Thyroid gland (tissue), 4 donors: ENCODE measurements at regions not wholly inside any gene's neighbourhood (a gene's known extent, or its start where the extent isn't known, plus 50 kb on each side); places are given as distances from the start of the nearest gene placed in this dataset.

Experiments
- DNase-seq, 2 donors: peaks; one replicate each; pipeline ENCODE4 v3.0.0-alpha.2; 2019
- H3K27ac ChIP-seq, 3 donors: fragments of 200-600 bp; sonication (generic); 1 replicate in 2 of 3; 2 replicates in 1 of 3; pipeline ENCODE4 v1.5.1; 2016 to 2019; ENCODE audit warnings: mild to moderate bottlenecking in 1 of 3, moderate library complexity in 1 of 3
- H3K27me3 ChIP-seq: fragments of 200-600 bp; sonication (generic); one replicate; pipeline ENCODE4 v1.5.1; 2019
- H3K36me3 ChIP-seq, 2 donors: fragments of 200-600 bp; sonication (generic); one replicate each; pipeline ENCODE4 v1.5.1; 2016 to 2019
- H3K4me1 ChIP-seq, 2 donors: fragments of 200-600 bp; sonication (generic); one replicate each; pipeline ENCODE4 v1.5.1; 2017 to 2019
- H3K4me3 ChIP-seq, 3 donors: fragments of 200-600 bp; sonication (generic); replicated peaks in 1 of 3; 1 replicate in 2 of 3; 2 replicates in 1 of 3; pipeline ENCODE4 v1.5.1; 2016; ENCODE audit warnings: mild to moderate bottlenecking in 1 of 3
- H3K9me3 ChIP-seq: fragments of 200-600 bp; sonication (generic); one replicate; pipeline ENCODE4 v1.5.1; 2017
- POLR2A ChIP-seq, 2 donors: fragments of 450-650 bp; IDR thresholded peaks; one replicate each; pipeline ENCODE4 v1.6.1; 2017; ENCODE audit warnings: antibody characterized with exemption in 2 of 2, mild to moderate bottlenecking in 2 of 2, moderate library complexity in 1 of 2
- WGBS, 2 donors: methylation state at CpG; one replicate each; pipeline ENCODE4 v1.1.5; 2017; 5-methylcytosine and 5-hydroxymethylcytosine counted together
- intact Hi-C: fragments of 100-400 bp; cut with DNase I; formaldehyde crosslinking; loops from one replicate; pipeline ENCODE4 v1.15.1; 2023
- TF ChIP-seq, protein P1 (sequence below), 6 experiments: fragments of 200-600 bp in 3 of 6; fragments of 450-650 bp in 3 of 6; sonication (generic) in 3 of 6; IDR thresholded peaks; one replicate each; pipeline ENCODE4 v1.5.1; 2016 to 2019; ENCODE audit warnings: antibody characterized with exemption in 6 of 6, mild to moderate bottlenecking in 2 of 6, inconsistent platforms in 1 of 6, moderate library complexity in 1 of 6

DNA sequence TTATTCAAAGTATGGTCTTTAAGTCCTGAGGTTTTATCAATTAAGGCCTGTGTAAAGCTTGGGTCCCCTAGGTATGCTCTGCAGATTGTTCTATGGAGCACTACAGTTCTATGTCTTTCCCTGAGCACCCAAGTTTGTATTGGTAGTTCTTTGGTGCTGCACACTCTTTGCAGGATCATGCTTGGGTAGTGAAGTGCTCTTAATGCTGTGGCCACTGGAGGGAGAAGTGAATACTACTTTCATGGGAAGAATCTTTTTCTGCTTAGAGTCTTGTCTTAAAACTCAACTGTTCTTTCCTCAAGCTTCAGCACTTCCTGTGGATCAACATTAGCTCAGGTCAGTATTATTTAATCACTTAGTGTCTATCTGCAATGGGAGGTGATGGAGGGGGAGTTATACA, 93.6 kb upstream of the CFAP20DC start:
- intact Hi-C loops: no loop called here
- Histone ChIP-seq H3K36me3 (no peaks in the 10 kb centered on the region), H3K4me3 (no peak overlapping the region), H3K27ac (no peak overlapping the region), H3K27me3 (no peaks in the 10 kb centered on the region), H3K9me3 (no peaks in the 10 kb centered on the region), H3K4me1 (no peaks in the 10 kb centered on the region)
- TF ChIP-seq, protein P1, sequence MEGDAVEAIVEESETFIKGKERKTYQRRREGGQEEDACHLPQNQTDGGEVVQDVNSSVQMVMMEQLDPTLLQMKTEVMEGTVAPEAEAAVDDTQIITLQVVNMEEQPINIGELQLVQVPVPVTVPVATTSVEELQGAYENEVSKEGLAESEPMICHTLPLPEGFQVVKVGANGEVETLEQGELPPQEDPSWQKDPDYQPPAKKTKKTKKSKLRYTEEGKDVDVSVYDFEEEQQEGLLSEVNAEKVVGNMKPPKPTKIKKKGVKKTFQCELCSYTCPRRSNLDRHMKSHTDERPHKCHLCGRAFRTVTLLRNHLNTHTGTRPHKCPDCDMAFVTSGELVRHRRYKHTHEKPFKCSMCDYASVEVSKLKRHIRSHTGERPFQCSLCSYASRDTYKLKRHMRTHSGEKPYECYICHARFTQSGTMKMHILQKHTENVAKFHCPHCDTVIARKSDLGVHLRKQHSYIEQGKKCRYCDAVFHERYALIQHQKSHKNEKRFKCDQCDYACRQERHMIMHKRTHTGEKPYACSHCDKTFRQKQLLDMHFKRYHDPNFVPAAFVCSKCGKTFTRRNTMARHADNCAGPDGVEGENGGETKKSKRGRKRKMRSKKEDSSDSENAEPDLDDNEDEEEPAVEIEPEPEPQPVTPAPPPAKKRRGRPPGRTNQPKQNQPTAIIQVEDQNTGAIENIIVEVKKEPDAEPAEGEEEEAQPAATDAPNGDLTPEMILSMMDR (IDR thresholded peaks at IDR 0.05): no peak
- no peak for TF ChIP-seq POLR2A (IDR thresholded peaks at IDR 0.05)
- no peak for DNase-seq

DNA sequence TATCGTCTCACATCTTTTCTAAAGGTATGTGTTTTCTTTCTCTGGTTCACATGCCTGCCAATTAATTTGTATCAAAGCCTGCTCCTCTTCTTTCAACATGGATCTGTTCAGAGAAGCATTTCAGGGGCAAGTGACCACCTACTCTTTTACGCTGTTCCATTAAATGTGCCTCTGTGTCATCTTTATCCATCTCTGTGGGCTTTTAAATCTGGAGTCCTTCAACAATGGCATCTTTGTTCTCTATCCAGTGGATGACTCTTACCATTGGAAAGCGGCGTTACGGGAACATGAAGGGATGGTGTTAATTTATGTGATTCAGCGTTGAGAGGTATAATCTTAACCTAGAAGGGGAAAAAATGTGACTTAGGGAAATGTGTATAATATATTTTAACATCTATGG, 92.7 kb upstream of the CFAP20DC start:
- no peak for DNase-seq
- Histone ChIP-seq H3K36me3 (no peaks in the 10 kb centered on the region), H3K27me3 (no peaks in the 10 kb centered on the region), H3K4me1 (no peaks in the 10 kb centered on the region), H3K4me3 (no peak overlapping the region), H3K9me3 (no peaks in the 10 kb centered on the region), H3K27ac (no peak overlapping the region)
- no peak for TF ChIP-seq POLR2A (IDR thresholded peaks at IDR 0.05)
- TF ChIP-seq, protein P1 (IDR thresholded peaks at IDR 0.05): no peak
- intact Hi-C loops: no loop called here
- 87 to 89% methylated on average over 6 of the region's 6 CpGs for WGBS, 2 donors

DNA sequence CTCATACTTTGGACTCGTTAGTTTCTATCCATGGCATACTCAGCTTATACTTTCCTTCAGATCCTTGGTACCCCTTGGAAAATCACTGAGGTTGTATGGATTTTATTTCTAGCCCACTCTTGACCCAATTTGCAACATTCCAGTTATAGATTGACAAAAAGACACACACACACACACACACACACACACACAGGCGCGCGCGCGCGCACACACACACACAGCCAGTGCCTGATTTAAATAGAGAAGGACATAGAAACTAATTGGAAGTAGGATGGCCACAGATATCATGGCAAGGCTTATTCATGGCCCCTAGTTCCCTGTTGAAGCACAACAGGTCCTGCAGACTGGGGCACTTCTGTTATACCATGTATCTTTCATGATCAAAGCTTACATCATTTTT, 89.1 kb upstream of the CFAP20DC start:
- no peak for DNase-seq
- intact Hi-C loops: no loop called here
- no peak overlapping the region for H3K4me3 ChIP-seq
- no peaks in the 10 kb centered on the region for H3K36me3 ChIP-seq
- no peaks in the 10 kb centered on the region for H3K4me1 ChIP-seq
- TF ChIP-seq POLR2A (IDR thresholded peaks at IDR 0.05): no peak
- TF ChIP-seq, protein P1 (IDR thresholded peaks at IDR 0.05): no peak
- H3K27me3 ChIP-seq: no peaks in the 10 kb centered on the region
- H3K27ac ChIP-seq: no peak overlapping the region
- WGBS, 2 donors: 98% methylated on average over 7 of the region's 7 CpGs
- no peaks in the 10 kb centered on the region for H3K9me3 ChIP-seq

DNA sequence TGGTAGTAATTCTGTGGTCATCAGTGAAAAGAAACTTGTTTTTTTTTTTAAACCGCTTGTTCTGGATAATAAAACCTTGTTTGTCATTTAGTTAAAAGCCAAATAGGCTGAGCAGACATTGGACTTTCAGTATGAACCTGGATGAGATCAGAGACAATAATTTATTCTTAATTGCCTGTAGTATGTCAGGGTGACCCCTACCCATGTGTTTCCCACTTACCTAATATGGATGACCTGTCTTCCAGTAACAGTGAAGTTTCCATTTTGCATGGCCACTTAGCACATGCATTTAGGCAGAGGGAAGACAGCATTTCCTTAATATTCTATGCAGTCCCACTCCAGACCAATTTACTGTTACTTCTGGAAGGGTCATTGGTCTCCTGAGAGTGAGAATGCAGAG, 87.6 kb upstream of the CFAP20DC start:
- Histone ChIP-seq H3K9me3 (no peaks in the 10 kb centered on the region), H3K36me3 (no peaks in the 10 kb centered on the region)
- intact Hi-C loops: no loop called here

DNA sequence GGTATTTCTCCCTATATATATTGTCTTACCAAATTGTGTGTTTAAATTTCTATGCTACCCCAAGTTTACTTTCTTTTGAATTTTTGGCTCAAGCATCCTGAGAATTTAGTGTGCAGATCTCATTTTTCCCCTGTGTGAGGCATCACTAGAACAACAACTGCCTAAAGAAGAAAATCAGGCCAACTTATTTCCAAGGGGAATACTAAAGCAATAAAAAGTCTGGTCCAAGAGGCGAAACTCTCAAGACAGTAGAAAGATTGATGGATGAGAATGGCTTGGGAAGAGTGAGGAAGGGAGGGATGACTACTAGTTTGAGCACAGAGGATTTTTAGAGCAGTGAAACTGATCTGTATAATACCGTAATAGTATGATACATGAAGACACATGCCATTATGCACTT, 86.3 kb upstream of the CFAP20DC start:
- Histone ChIP-seq H3K27me3 (no peaks in the 10 kb centered on the region), H3K4me1 (no peaks in the 10 kb centered on the region), H3K36me3 (no peaks in the 10 kb centered on the region), H3K27ac (no peak overlapping the region), H3K4me3 (no peak overlapping the region), H3K9me3 (no peaks in the 10 kb centered on the region)
- no peak for TF ChIP-seq POLR2A (IDR thresholded peaks at IDR 0.05)
- TF ChIP-seq, protein P1 (IDR thresholded peaks at IDR 0.05): no peak
- intact Hi-C loops: no loop called here
- 73 to 86% methylated on average over 2 of the region's 2 CpGs for WGBS, 2 donors
- no peak for DNase-seq

More for the DNA sequence above, 87.6 kb upstream of the CFAP20DC start:
- no peak for TF ChIP-seq POLR2A (IDR thresholded peaks at IDR 0.05)
- TF ChIP-seq, protein P1 (IDR thresholded peaks at IDR 0.05): no peak
- DNase-seq: no peak
- no peak overlapping the region for H3K27ac ChIP-seq
- no peaks in the 10 kb centered on the region for H3K4me1 ChIP-seq
- H3K27me3 ChIP-seq: no peaks in the 10 kb centered on the region
- WGBS, 2 donors: 93 to 100% methylated on average over 1 of the region's 1 CpG
- H3K4me3 ChIP-seq: no peak overlapping the region
